Right kidney (tissue), 1 donor: ENCODE measurements at regions not wholly inside any gene's neighbourhood (a gene's known extent, or its start where the extent isn't known, plus 50 kb on each side); places are given as distances from the start of the nearest gene placed in this dataset.

ENCODE experiments used
- DNase-seq: peaks from one replicate; pipeline ENCODE4 v3.0.0-alpha.2; 2016

DNA sequence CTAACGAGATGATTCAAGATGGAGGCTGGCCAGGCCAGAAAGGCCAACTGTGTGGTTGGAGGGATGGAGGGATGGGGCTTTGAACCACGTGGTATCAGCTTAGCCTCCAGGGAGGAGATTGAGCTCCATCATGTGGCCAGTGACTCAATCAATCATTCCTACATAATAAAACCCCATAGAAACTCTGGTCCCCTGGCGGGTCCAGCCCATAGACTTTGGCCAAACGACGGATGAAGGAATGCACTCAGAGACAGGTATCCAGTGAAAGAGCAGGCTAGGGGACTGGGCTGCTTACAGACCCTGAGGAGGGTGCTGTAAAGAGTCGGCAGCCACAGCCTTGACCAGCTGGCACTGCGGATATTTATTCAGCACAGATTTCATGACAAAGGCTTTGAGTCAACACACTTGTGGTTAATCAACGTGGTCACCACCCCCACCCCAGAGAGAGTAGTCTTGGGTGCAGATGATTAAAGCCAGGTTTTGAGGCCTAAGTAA is 308.7 kb upstream of the TNRC6C start:
- DNase-seq = no peak

DNA sequence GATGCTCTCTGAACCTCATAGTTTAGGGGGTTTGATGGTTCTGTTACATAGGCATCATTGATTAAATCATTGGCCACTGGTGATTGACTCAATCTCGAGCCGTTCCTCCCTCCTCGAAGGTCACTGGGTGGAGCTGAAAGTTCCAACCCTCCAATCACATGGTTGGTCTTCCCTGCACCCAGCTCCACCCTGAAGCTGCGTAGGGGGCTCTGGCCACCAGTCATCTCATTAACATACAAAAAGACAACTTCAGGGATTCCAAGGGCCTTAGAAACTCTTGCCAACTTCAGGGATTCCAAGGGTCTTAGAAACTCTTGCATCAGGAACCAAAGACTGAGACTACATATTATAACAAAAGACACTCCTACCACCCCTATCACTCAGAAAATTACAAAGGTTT is 306.5 kb upstream of the TNRC6C start:
- DNase-seq = no peak

DNA sequence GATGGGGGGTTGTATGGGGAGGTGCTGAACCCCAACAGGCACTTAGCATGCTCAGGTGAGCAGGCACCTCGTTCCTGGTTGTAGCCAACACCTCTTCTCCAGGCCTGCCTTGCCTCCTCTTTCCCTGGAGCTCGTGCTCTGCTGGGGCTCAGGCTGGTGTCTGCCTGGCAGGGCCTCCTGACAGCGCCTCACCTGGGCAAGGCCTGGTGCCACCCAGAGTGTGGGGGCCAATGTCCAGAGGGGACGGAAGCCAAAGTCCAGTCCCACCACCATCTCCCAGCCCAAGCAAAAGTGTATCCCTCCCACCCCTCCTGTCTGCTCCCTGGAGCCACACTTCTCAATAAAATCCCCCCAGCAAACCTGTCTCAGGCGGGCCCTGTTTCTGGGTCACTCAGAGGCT is 304.2 kb upstream of the TNRC6C start:
- DNase-seq = no peak

DNA sequence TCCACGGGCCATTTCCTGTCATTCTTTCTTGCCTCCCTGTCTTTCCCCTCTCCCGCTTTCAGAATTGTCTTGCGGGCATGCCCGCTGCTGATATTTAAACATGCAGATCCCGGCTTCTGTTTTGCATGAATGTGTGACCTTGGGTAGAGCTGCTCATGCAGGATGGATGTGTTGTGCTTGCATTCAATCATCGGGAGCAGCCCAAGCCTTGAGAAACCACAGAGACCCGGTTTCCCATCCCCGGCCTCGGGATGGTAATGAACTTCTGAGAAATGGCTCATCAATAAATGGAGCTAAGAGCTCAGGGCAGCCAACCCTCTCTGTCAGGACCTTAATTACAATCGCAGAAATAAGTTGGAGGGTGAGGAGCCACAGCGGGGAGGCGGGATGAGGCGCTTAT is 303.7 kb upstream of the TNRC6C start:
- no peak for DNase-seq

DNA sequence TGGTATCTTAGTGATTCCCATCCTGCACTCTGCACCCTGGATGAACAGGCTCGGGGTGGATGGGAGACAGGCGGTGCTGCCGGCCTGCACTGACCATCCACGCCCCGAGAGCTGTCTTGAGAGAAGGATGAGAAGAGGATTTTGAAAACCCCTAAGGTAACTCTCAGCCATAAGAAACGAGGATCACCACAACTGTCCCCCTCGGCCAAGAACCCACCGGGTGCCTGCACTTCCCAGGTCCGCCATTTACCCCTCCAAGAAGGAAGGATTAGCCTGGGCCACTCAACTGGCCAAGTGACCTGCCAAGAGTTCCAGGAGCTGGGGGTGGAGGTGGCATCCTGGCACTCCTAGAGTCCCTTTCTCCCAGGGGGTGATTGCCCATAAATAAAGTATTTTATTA is 302.4 kb upstream of the TNRC6C start:
- no peak for DNase-seq

DNA sequence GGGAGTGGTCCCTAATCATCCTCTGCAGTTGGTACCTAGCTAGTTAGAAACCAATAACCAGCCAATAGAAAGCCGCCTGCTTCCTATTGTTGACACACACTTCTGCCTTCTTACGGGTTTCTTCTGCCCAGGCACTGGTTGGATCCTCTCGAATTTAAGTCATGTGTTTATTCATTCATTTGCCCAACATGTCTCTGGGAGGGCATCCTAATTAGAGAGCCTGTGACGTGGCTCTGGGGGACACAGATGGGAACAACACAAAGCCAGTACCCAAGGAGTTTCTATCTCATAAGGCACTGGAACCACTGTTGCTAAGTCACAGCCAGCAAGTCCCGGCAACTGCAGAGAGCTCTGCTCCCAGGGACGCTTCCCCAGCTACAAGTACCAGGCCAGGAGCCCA is 300.7 kb upstream of the TNRC6C start:
- no peak for DNase-seq

DNA sequence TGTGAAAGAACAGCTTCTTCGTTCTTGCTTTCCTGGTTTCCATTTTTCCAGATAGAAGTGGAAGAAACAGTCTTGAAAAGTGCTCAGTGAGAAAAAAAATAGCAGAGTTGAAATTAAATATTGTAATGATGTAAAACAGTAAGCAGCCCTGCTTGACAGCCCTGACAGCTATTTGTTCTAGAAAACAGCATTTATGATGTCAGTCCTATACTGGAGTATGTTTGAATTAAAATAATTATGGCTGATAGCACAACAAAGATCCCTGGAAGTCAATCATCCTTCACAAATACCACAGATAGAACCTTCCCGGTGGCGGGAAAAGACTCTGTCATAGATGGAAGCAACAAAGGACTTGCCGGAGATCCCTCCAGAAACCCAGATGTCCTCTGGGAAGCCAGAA is 298.0 kb upstream of the TNRC6C start:
- DNase-seq = no peak

DNA sequence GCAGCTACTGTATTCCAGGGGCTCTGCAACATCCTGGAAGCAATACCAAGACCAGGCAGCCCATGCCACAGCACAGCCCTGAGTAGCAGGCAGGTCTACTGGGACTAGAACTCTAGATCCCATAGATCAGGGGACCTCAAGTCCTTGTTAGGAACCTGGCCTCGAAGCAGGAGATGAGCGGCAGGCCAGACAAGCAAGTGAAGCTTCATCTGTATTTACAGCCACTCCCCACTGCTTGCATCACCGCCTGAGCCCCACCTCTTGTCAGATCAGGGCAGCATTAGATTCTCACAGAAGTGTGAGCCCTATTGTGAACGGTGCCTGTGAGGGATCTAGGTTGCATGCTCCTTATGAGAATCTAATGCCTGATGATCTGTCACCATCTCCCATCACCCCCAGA is 295.7 kb upstream of the TNRC6C start:
- DNase-seq = no peak

DNA sequence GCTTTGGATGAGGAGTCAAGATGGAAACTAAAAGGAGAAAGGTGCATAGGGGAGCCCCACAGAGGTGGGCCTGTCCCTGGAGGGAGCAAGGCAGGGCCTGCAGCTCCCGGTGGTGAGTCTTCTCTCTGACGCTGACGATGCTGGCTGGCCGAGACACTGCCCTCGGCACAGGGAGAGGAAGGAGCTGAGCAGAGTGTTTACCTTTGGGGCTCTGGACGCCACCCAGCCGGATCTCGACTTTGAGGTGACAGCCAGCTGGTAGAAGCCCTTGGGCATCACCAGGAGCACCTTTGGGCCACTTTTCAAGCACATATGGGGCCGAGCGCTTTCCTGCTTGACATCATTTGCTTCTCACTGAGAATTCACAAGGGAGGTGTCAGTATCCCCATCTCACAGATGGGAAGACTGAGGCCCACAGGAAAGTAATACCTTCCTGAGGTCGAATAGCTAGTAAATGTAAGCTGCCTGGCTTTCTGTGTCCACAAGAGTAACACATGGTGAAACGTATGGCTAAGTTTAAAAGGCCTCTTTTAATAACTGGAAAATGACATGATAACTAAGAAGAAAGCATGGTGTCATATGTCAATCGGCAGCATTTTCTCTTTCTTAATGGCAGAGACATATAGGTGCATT is 294.3 kb upstream of the TNRC6C start:
- DNase-seq = no peak

DNA sequence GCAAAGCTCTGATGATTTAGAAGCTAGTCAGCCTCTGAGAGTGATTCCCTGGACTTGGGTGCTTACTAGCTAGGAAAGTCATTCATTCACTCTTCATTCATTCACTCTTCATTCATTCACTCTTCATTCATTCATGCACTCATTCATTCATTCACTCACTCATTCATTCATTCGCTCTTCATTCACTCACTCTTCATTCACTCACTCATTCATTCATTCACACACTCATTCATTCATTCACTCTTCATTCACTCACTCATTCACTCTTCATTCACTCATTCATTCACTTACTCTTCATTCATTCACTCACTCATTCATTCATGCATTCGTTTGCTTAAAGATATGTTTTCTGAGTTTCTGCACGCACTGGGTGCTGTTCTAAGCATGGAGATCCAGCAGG is 292.7 kb upstream of the TNRC6C start:
- DNase-seq = no peak

DNA sequence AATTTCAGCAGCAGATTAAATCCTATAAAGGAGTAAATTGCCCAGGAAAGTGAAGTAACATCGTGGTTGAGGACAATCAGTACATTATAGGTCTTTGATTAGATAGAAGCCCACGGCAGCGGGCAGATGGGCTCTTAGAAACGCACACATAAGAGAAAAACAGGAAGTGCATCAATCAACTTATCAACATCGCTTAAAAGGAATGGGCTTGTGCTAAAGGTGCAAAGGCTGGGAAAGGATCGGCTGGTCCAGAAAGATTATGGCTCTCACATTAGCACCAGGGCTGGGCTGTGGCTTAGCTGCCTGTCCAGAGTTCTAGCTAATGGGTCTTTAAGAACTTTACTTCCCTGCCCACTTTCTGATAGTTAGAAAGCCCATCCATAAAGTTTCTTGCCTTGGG is 292.0 kb upstream of the TNRC6C start:
- DNase-seq = no peak

DNA sequence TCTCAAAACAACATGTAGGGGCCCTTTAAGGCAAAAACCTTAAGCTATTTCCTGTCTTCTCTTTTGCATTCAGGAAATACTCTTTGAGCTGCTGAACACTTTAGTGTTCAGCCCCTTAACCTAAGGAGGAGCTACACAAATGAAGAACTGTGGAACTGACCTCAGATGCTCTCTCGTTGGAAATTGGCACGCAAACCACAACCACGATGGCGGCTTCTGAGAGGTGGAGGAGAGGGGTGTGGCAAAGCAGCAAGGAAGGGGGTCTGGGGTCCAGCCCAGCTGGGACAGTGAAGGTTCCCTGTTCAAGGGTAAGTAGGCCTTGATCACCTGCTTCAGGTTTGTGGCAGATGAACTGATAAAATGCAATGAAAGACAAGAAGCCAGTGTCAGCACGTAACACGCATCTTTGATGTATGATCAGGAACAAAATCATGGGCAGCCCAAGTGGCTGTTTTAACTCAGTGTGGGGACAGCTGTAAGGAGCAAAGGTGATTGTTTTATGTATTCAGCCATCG is 291.6 kb upstream of the TNRC6C start:
- DNase-seq = no peak

DNA sequence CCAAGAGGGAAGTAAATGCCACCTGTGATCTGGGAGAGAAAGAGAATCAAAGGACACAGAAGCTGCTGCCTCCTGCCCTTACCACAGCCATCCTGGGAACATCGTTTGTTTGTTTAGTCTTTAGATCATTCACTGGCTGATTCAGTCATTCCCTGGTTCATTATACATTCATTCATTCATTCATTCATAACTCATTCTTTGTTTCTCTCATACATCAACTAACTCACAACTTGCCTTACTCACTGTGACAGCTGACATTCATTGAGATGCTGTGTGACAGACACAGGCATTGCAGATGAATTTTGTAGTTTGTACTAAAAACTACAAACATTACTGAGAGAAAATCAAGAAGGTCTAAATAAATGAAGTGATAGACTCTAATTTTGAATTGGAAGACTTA is 291.0 kb upstream of the TNRC6C start:
- no peak for DNase-seq

DNA sequence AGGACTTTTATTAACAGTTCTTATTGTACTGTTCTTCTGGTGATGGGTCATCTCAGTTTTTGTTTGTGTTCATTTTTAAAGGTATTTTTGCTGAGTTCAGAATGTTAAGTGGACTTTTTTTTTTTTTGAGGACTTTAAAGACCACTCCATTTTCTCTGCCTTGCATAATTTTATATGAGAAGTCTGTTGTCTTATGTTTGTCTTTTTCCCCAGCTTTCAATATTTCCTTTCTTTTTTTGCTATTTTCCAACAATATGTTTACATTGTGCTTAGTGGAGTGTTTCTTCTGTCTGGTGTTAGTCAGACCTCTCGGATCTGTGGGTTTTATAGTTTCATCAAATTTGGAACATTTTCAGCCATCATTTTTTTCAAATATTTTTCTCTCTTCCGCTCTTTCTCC is 290.0 kb upstream of the TNRC6C start:
- DNase-seq = no peak

DNA sequence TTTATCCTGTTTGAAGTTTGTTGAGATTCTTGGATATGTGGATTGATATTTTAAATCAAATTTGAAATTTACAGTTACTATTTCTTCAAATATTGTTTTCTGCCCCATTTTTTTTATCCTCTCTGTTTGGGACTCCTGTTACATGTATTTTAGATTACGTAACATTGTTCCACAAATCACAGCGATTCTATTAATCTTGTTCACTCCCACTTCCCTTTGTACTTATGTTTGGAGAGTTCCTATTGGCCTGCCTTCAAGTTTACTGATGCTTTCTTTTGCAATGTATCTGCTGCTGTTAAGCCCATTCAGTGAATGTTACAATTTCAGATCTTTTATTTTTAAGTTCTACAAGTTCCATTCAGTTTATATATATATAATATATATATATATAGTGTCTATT is 288.3 kb upstream of the TNRC6C start:
- DNase-seq = no peak

DNA sequence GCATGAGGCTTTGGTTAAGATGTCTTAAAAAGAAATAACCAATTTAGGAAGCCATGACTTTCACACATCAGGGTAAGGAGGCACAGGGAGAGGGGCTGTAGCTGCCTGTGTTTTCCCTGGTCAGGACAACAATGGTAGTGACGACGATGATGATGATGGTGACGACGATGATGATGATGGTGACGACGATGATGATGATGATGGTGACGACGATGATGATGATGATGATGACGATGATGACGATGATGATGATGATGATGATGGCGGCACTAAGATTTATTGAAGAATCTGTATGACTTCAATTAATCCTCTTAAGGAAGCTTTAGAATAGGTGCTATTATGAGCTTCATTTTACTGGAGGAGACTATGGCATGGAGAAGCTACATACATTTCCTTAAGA is 284.1 kb upstream of the TNRC6C start:
- DNase-seq = no peak

DNA sequence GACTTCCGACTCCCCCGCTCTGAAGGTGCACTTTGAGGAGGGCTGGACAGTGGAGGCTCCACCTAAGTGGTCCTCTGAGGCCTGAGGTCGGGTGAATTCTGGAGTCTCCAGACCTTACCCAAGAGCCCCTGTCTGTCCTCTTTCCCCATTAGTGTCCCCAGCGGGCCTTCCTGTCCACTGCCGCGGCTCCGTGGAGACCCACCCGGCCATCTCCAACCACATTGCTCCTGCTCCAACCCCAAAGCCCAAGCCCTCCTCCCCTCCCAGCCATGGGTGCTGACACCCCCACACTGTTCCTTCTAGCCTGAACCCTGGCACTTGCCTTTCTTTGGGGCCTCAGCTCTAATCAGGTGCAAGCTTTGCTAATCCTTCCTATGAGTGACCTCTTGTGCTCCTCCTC is 283.1 kb upstream of the TNRC6C start:
- DNase-seq = no peak

DNA sequence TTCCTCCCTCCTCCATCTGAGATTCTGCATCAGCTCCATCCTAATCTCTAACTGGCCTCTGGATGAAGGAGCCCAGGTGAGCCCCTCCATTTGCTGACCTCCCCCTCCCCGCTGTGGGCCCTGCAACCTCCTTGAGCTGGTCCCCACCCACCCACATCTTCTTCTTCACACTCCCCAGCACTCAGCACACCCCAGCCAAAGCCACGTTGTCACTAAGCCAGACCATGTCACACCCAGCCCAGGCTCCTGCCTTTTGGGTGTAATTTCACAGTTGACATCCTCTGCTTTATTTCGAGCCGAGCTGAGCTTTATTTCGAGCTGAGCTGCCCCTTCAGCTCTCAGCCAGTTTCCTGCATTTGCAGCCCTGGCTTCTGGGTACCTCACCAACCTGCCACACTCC is 282.7 kb upstream of the TNRC6C start:
- DNase-seq = peak; percentile 39

DNA sequence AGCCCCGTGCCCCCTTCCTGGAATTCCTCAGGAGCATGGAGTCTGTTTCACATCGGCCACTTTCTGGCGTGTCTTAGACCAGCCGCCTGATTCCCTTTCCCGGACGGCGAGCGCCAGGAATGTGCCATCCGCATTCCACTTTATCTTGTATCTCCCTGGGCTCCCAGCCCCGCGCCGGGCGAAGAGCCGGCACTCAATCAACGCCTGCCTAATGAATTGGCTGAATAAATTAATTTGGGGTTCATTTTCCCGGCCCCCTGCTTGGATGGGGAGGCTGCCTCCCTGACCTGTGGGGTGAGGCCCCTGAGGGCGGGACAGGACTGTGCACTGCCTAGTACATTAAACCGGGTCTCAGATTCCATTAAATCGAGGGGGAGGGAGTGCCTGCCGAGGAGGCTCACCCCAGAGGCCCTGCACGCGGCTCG is 282.3 kb upstream of the TNRC6C start:
- DNase-seq = peak; percentile 51

DNA sequence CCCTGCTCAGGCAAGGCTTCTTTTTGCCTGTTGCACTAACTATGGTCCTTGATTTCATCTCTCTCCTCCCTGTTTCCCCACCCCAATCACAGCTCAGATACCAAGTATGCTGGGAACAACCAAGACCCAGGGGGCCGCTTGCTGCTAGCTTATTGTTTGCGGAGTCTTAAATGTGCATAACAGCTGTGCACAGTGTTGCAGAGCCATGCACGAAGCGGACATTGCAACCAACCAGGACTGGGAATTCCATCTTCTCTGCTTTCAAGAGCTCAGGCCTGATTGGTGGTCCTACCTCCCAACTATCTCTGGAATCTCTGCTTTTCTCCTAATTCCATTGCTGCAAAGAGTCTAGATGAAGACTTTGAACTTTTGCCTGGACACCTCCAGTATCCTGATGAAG is 281.3 kb upstream of the TNRC6C start:
- DNase-seq = no peak

DNA sequence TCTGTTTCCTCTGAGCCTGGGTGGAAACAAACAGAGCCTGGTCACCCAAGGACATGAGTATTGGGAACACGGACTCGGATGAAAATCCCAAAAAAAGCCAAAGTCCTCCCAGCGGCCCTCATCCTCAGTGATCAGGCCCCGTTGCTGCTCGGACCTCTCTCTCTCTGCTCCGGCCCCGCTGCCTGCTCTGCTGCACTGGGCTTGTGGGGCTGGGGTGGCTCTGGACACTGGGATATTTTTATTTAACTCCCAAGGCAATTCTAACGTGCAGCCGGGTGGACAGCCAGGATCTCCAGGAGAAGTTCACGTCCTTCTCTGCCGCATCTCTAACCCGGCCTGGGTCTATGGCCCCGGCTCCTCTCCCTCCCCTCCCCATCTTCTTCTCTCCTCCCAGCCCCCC is 280.9 kb upstream of the TNRC6C start:
- DNase-seq = no peak

DNA sequence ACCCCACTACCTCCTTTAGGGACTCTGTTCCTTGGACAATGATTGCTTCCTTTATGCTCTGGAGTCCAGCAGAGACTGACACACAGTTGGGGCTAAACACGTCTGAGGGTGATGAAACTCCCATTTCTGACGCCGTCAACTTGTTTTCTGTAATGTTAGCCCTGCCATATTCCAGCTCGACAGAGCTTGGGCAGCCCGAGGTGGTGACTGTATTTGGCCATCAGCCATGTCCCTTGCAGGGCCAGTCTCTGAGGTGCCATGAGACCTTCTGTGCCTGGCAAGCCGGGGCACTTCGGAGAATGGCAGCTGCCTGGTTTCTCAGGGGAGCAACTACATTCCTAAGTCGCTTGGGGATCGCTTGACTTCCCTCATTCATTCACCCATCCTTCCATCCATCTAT is 278.9 kb upstream of the TNRC6C start:
- no peak for DNase-seq

DNA sequence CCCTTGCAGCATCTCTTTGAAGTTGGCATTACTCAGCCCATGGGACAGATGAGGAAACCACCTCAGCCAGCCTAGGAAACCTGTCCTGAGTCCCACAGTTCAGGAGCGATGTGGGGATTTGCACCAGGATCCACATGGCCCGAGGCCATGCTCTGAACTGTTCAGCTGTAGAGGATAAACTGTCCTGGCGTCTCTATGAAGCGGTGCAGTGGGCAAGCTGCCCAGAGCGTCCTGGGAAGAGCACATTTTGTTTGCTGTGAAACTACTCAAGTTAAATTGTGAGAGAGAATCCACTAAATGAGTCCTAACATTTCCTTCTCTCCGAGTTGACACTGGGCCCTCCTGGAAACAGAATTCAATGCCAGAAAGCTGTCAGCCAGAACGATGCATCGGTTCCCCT is 276.6 kb upstream of the TNRC6C start:
- no peak for DNase-seq

DNA sequence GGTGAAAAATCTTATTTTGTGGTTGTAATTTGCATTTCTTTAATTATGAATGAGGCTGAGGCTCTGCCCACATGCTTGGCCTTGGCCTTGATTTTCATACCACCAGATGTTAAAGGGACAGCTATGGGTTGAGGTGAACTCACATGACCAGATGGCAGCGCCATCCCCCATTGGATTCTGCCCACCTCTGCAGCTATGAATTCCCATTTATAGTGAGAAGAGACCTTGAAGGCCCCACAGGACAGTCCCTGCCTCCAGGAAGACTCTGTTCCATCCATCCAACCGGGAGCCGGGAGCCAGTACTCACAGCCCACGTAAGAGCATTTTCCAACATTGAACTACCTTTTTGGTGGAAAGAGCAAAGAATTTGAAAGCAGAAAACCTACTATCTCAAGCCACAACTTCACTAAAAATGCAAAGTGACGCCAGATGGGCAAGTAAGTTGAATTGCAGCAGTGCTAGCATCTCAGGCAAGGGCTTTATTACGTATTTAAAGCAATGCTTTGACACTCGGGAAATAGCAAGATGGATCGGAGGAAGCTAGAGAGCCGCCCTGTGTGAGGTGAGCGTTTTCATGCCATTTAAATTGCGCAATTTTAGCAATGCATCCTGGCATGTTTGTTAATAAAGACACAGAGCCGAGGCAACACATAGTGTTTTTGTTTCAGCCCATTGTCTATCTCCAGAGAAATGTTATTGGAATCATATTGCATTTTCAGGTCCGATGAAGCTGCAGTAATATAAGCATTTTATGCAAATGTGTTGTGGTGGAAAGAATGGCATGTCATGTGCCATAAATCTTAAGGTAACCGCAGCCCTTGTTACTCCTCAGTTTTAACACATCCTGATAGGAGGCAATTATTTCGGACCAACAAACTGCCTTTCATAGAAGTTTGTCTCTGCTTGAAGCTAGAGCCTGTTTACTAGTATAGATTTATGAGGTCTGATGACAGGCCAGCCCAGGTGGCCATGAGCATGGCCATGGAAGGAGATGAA is 273.4 kb upstream of the TNRC6C start:
- DNase-seq = no peak
